HEK293 (cell line): ENCODE measurements at regions not wholly inside any gene's neighbourhood (a gene's known extent, or its start where the extent isn't known, plus 50 kb on each side); places are given as distances from the start of the nearest gene placed in this dataset.
"Not testable (repeated sequence)": the region's sequence is repeated elsewhere in the genome, so short reads cannot be mapped to it uniquely, and the experiment has no call there.

ENCODE experiments used
- CTCF ChIA-PET: fragments of 350-600 bp; formaldehyde crosslinking; extraction: SDS; loops from one replicate; lab custom pipeline; 2021; ENCODE audit warnings: antibody characterized with exemption; lab: Yijun Ruan, JAX
- POLR2A ChIA-PET: fragments of 300-600 bp; formaldehyde crosslinking; extraction: SDS; loops from one replicate; lab custom pipeline; 2020; ENCODE audit warnings: antibody characterized with exemption, inconsistent platforms; lab: Yijun Ruan, JAX
- H3K27ac ChIP-seq: fragments of 200-500 bp; sonication (Bioruptor generic); 2 replicates; pipeline ENCODE4 v1.5.1; 2014; ENCODE audit warnings: low read depth, low read length, control low read depth, inconsistent platforms; ENCODE audit errors: extremely low read depth
- H3K36me3 ChIP-seq, 2 experiments: fragments of 200-500 bp in 1 of 2; sonication (Bioruptor generic) in 1 of 2; 1 replicate in 1 of 2; 2 replicates in 1 of 2; pipeline ENCODE4 v1.5.1; 2014 to 2017; ENCODE audit warnings: inconsistent platforms in 2 of 2, low read length in 2 of 2; ENCODE audit not compliant: control insufficient read depth in 2 of 2, insufficient read depth in 1 of 2
- H3K4me1 ChIP-seq: fragments of 200-500 bp; sonication (Bioruptor generic); 2 replicates; pipeline ENCODE4 v1.5.1; 2014; ENCODE audit warnings: mild to moderate bottlenecking, low read length, inconsistent platforms; ENCODE audit not compliant: control insufficient read depth, insufficient read depth
- H3K4me3 ChIP-seq: 2 replicates; pipeline ENCODE4 v1.5.1; 2011; ENCODE audit warnings: low read depth, mild to moderate bottlenecking, control low read depth, low read length, moderate library complexity
- H3K9me3 ChIP-seq: fragments of 200-500 bp; sonication (Bioruptor generic); 2 replicates; pipeline ENCODE4 v1.5.1; 2014; ENCODE audit warnings: low read depth, low read length, inconsistent platforms; ENCODE audit not compliant: control insufficient read depth, insufficient read depth
- GLI2 ChIP-seq: fragments of 450-650 bp; formaldehyde crosslinking; IDR thresholded peaks from 2 replicates; pipeline ENCODE4; 2017; ENCODE audit warnings: missing biosample characterization, missing genetic modification characterization, low read depth, borderline replicate concordance
- PRDM1 ChIP-seq: fragments of 450-650 bp; formaldehyde crosslinking; IDR thresholded peaks from 2 replicates; pipeline ENCODE4; 2016; ENCODE audit warnings: missing biosample characterization, missing genetic modification characterization
- SP2 ChIP-seq: fragments of 450-650 bp; formaldehyde crosslinking; IDR thresholded peaks from 2 replicates; pipeline ENCODE4 v1.5.1; 2016; ENCODE audit warnings: missing biosample characterization, missing genetic modification characterization
- ZBTB7A ChIP-seq: fragments of 450-650 bp; formaldehyde crosslinking; IDR thresholded peaks from 2 replicates; pipeline ENCODE4 v1.5.1; 2016; ENCODE audit warnings: low read depth, missing biosample characterization, missing genetic modification characterization
- ZFP37 ChIP-seq: fragments of 450-650 bp; formaldehyde crosslinking; IDR thresholded peaks from 2 replicates; pipeline ENCODE4 v1.5.1; 2016; ENCODE audit warnings: missing biosample characterization, missing genetic modification characterization
- ZNF146 ChIP-seq: fragments of 450-650 bp; formaldehyde crosslinking; IDR thresholded peaks from 2 replicates; pipeline ENCODE4 v1.5.1; 2016; ENCODE audit warnings: missing biosample characterization, missing genetic modification characterization
- ZNF19 ChIP-seq: fragments of 450-650 bp; formaldehyde crosslinking; IDR thresholded peaks from 2 replicates; pipeline ENCODE4; 2016; ENCODE audit warnings: missing biosample characterization, missing genetic modification characterization, low read depth
- ZNF2 ChIP-seq: fragments of 450-650 bp; formaldehyde crosslinking; IDR thresholded peaks from 2 replicates; pipeline ENCODE4 v1.5.1; 2016; ENCODE audit warnings: missing biosample characterization, missing genetic modification characterization
- ZNF324 ChIP-seq: fragments of 450-650 bp; formaldehyde crosslinking; IDR thresholded peaks from 2 replicates; pipeline ENCODE4 v1.5.1; 2016; ENCODE audit warnings: missing biosample characterization, missing genetic modification characterization
- ZNF354C ChIP-seq: fragments of 450-650 bp; formaldehyde crosslinking; IDR thresholded peaks from 2 replicates; pipeline ENCODE4 v1.5.1; 2016; ENCODE audit warnings: missing biosample characterization, missing genetic modification characterization, low read depth, borderline replicate concordance
- ZNF433 ChIP-seq: fragments of 450-650 bp; formaldehyde crosslinking; IDR thresholded peaks from 2 replicates; pipeline ENCODE4 v1.5.1; 2016; ENCODE audit warnings: missing biosample characterization, missing genetic modification characterization, low read depth
- ZNF473 ChIP-seq: fragments of 450-650 bp; formaldehyde crosslinking; IDR thresholded peaks from 2 replicates; pipeline ENCODE4 v1.5.1; 2017; ENCODE audit warnings: missing biosample characterization, missing genetic modification characterization
- ZNF501 ChIP-seq: fragments of 450-650 bp; formaldehyde crosslinking; IDR thresholded peaks from 2 replicates; pipeline ENCODE4 v1.5.1; 2016; ENCODE audit warnings: missing biosample characterization, missing genetic modification characterization
- ZNF585B ChIP-seq: fragments of 450-650 bp; formaldehyde crosslinking; IDR thresholded peaks from 2 replicates; pipeline ENCODE4 v1.5.1; 2016; ENCODE audit warnings: missing biosample characterization, missing genetic modification characterization
- ZNF660 ChIP-seq: fragments of 450-650 bp; IDR thresholded peaks from 2 replicates; pipeline ENCODE4 v1.5.1; 2018; ENCODE audit warnings: missing biosample characterization, mild to moderate bottlenecking, missing genetic modification characterization
- ZSCAN16 ChIP-seq: fragments of 450-650 bp; formaldehyde crosslinking; IDR thresholded peaks from 2 replicates; pipeline ENCODE4 v1.5.1; 2016; ENCODE audit warnings: missing biosample characterization, missing genetic modification characterization
- ZSCAN23 ChIP-seq: fragments of 450-650 bp; formaldehyde crosslinking; IDR thresholded peaks from 2 replicates; pipeline ENCODE4 v1.5.1; 2016; ENCODE audit warnings: missing biosample characterization, missing genetic modification characterization
- TF ChIP-seq, protein P1 (sequence below): fragments of 450-650 bp; formaldehyde crosslinking; IDR thresholded peaks from 2 replicates; pipeline ENCODE4; 2016; ENCODE audit warnings: missing biosample characterization, missing genetic modification characterization
- TF ChIP-seq, protein P2 (sequence below): fragments of 450-650 bp; formaldehyde crosslinking; IDR thresholded peaks from 2 replicates; pipeline ENCODE4 v1.5.1; 2016; ENCODE audit warnings: missing biosample characterization, missing genetic modification characterization, low read depth
- TF ChIP-seq, protein P3 (sequence below): fragments of 450-650 bp; formaldehyde crosslinking; IDR thresholded peaks from 2 replicates; pipeline ENCODE4 v1.5.1; 2016; ENCODE audit warnings: missing biosample characterization, missing genetic modification characterization

DNA sequence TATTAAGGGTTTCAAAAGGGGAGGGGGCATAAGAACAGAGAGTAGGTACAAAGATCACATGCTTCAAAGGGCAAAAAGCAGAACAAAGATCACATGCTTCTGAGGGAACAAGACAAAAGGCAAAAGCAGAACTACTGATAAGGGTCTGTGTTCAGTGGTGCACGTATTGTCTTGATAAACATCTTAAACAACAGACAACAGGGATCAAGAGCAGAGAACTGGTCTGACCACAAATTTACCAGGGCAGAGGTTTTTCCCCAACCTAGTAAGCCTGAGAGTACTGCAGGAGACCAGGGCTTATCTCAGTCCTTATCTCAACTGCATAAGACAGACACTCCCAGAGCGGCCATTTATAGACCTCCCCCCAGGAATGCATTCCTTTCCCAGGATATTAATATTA lies 900.2 kb upstream of the PRKX start:
- H3K9me3 ChIP-seq, H3K4me3 ChIP-seq, POLR2A ChIA-PET, H3K36me3 ChIP-seq, H3K4me1 ChIP-seq, H3K27ac ChIP-seq, CTCF ChIA-PET: not testable (repeated sequence)

DNA sequence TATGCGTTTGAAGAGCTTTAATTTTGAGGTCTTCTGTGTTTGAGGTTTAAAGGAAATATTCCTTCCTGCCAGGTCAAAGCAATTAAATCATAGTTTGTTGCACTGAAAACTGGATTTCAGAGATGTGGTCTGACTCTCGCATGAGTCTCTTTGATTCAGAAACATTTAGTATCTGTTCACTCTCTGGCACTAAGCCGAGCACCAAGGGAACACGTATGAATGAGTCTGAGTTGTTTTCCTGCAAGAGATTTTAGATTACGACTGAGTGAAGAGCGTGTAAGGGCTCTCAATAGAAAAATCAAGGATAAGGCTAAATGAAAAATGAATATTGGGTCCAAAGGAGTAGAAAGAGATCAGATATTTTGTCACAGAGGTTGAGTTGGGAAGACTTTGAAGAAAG lies 875.4 kb upstream of the PRKX start:
- TF ChIP-seq ZNF585B (tag by site-specific recombination) (no peak), ZSCAN16 (tag by site-specific recombination) (no peak), ZNF501 (tag by site-specific recombination) (no peak), ZBTB7A (tag by site-specific recombination) (no peak), PRDM1 (no peak), ZNF473 (tag by site-specific recombination) (no peak), ZNF660 (tag by site-specific recombination) (no peak), ZNF19 (no peak), ZNF146 (tag by site-specific recombination) (no peak)
- TF ChIP-seq, protein P1, sequence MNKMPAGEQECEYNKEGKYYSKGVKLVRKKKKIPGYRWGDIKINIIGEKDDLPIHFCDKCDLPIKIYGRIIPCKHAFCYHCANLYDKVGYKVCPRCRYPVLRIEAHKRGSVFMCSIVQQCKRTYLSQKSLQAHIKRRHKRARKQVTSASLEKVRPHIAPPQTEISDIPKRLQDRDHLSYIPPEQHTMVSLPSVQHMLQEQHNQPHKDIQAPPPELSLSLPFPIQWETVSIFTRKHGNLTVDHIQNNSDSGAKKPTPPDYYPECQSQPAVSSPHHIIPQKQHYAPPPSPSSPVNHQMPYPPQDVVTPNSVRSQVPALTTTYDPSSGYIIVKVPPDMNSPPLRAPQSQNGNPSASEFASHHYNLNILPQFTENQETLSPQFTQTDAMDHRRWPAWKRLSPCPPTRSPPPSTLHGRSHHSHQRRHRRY (tag by site-specific recombination) = no peak
- TF ChIP-seq, protein P2, sequence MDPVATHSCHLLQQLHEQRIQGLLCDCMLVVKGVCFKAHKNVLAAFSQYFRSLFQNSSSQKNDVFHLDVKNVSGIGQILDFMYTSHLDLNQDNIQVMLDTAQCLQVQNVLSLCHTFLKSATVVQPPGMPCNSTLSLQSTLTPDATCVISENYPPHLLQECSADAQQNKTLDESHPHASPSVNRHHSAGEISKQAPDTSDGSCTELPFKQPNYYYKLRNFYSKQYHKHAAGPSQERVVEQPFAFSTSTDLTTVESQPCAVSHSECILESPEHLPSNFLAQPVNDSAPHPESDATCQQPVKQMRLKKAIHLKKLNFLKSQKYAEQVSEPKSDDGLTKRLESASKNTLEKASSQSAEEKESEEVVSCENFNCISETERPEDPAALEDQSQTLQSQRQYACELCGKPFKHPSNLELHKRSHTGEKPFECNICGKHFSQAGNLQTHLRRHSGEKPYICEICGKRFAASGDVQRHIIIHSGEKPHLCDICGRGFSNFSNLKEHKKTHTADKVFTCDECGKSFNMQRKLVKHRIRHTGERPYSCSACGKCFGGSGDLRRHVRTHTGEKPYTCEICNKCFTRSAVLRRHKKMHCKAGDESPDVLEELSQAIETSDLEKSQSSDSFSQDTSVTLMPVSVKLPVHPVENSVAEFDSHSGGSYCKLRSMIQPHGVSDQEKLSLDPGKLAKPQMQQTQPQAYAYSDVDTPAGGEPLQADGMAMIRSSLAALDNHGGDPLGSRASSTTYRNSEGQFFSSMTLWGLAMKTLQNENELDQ = no peak
- TF ChIP-seq, protein P3, sequence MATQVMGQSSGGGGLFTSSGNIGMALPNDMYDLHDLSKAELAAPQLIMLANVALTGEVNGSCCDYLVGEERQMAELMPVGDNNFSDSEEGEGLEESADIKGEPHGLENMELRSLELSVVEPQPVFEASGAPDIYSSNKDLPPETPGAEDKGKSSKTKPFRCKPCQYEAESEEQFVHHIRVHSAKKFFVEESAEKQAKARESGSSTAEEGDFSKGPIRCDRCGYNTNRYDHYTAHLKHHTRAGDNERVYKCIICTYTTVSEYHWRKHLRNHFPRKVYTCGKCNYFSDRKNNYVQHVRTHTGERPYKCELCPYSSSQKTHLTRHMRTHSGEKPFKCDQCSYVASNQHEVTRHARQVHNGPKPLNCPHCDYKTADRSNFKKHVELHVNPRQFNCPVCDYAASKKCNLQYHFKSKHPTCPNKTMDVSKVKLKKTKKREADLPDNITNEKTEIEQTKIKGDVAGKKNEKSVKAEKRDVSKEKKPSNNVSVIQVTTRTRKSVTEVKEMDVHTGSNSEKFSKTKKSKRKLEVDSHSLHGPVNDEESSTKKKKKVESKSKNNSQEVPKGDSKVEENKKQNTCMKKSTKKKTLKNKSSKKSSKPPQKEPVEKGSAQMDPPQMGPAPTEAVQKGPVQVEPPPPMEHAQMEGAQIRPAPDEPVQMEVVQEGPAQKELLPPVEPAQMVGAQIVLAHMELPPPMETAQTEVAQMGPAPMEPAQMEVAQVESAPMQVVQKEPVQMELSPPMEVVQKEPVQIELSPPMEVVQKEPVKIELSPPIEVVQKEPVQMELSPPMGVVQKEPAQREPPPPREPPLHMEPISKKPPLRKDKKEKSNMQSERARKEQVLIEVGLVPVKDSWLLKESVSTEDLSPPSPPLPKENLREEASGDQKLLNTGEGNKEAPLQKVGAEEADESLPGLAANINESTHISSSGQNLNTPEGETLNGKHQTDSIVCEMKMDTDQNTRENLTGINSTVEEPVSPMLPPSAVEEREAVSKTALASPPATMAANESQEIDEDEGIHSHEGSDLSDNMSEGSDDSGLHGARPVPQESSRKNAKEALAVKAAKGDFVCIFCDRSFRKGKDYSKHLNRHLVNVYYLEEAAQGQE (tag by site-specific recombination) = no peak
- TF ChIP-seq, all 188 proteins: peak for 0
- Histone ChIP-seq H3K27ac (no peak overlapping the region), H3K4me3 (no peak overlapping the region), H3K4me1 (no peaks in the 10 kb centered on the region), H3K36me3 (no peaks in the 10 kb centered on the region), H3K9me3 (no peaks in the 10 kb centered on the region)
- ChIA-PET CTCF (no interaction called here), POLR2A (no interaction called here)

DNA sequence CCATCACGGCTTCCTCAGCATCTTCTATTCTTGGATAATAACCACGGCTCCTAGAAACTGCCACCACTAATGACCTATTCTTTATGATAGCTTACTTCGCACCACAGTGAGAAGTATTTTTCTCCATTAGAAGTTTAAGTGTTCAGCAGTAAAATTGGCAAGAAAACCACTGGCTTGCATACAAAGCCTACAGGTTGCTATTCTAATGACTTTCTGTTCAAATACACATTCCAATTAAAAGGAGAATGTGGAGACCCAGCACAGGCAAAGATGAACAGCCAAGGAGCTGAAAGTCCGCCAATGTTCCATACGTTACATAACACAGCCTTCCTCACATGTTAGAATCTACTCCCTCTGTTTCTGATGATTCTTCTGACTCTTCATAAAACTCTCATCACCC lies 875.0 kb upstream of the PRKX start:
- ChIA-PET CTCF (no interaction called here), POLR2A (no interaction called here)
- no peaks in the 10 kb centered on the region for H3K36me3 ChIP-seq
- H3K4me3 ChIP-seq = no peak overlapping the region
- TF ChIP-seq ZNF2 (tag by site-specific recombination) (no peak), ZFP37 (no peak), ZNF354C (tag by site-specific recombination) (no peak), GLI2 (tag by site-specific recombination) (no peak), ZNF433 (tag by site-specific recombination) (no peak), SP2 (tag by site-specific recombination) (no peak), ZNF324 (tag by site-specific recombination) (no peak), ZSCAN23 (tag by site-specific recombination) (no peak)
- H3K9me3 ChIP-seq = no peaks in the 10 kb centered on the region
- H3K27ac ChIP-seq = no peak overlapping the region
- H3K4me1 ChIP-seq = no peaks in the 10 kb centered on the region
